D721Med (cell line): ENCODE measurements at regions not wholly inside any gene's neighbourhood (a gene's known extent, or its start where the extent isn't known, plus 50 kb on each side); places are given as distances from the start of the nearest gene placed in this dataset.

Source experiments
- DNase-seq: peaks from one replicate; pipeline ENCODE4 v3.0.0; 2011; ENCODE audit warnings: low spot score; ENCODE audit not compliant: insufficient read length
- FAIRE-seq: peaks from 2 replicates; lab custom pipeline; 2011; peaks lifted over from hg19 to GRCh38; lab: Jason Lieb, UNC
- TF ChIP-seq, protein P1 (sequence below): IDR thresholded peaks from 2 replicates; pipeline ENCODE4 v1.5.1; 2012; ENCODE audit warnings: mild to moderate bottlenecking, control low read depth; ENCODE audit not compliant: insufficient read depth; ENCODE audit errors: missing control alignments

GRCh38 chr10:33401300-33401699 is 66.8 kb upstream of the NRP1 start:
- DNase-seq, result no peak
- FAIRE-seq, result no peak
- TF ChIP-seq, protein P1, sequence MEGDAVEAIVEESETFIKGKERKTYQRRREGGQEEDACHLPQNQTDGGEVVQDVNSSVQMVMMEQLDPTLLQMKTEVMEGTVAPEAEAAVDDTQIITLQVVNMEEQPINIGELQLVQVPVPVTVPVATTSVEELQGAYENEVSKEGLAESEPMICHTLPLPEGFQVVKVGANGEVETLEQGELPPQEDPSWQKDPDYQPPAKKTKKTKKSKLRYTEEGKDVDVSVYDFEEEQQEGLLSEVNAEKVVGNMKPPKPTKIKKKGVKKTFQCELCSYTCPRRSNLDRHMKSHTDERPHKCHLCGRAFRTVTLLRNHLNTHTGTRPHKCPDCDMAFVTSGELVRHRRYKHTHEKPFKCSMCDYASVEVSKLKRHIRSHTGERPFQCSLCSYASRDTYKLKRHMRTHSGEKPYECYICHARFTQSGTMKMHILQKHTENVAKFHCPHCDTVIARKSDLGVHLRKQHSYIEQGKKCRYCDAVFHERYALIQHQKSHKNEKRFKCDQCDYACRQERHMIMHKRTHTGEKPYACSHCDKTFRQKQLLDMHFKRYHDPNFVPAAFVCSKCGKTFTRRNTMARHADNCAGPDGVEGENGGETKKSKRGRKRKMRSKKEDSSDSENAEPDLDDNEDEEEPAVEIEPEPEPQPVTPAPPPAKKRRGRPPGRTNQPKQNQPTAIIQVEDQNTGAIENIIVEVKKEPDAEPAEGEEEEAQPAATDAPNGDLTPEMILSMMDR, result no peak

- no peak for DNase-seq
- TF ChIP-seq, protein P1, result no peak
- FAIRE-seq, result no peak
These were observed 64.3 kb upstream of the NRP1 start for GRCh38 chr10:33398796-33399195.

- FAIRE-seq, result no peak
- TF ChIP-seq, protein P1, result no peak
These were observed 62.5 kb upstream of the NRP1 start for GRCh38 chr10:33396938-33397337.

DNA sequence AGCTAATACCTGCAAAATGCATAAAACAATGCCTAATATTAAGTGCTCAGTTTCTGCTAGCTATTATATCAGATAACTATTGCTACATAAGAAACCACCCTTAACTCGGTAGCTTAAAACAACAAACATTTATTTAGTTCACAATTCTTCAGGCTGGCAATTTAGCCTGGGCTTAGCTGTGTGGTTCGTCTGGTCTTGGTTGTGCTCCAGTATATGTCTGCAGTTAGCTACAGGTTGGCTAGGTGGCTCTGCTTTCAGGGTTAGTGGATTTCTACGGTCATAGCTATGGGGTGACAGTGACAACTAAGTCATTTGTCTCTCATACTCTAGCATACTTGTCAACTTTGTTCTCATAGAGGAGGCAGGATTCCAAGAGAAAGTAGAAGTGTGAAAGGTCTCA is 61.8 kb upstream of the NRP1 start:
- no peak for FAIRE-seq
- TF ChIP-seq, protein P1, result no peak
- DNase-seq, result no peak

More at GRCh38 chr10:33396938-33397337, 62.5 kb upstream of the NRP1 start:
- DNase-seq, result no peak

GRCh38 chr10:33395201-33395600 is 60.7 kb upstream of the NRP1 start:
- TF ChIP-seq, protein P1, result no peak
- FAIRE-seq, result no peak

GRCh38 chr10:33392706-33393105 is 58.2 kb upstream of the NRP1 start:
- TF ChIP-seq, protein P1, result no peak
- DNase-seq, result no peak
- FAIRE-seq, result no peak

More at GRCh38 chr10:33395201-33395600, 60.7 kb upstream of the NRP1 start:
- DNase-seq, result no peak

GRCh38 chr10:33391611-33392465 is 57.4 kb upstream of the NRP1 start:
- TF ChIP-seq, protein P1, result no peak
- FAIRE-seq (no peak), DNase-seq (no peak)
